SK-N-SH (cell line): ENCODE measurements at regions not wholly inside any gene's neighbourhood (a gene's known extent, or its start where the extent isn't known, plus 50 kb on each side); places are given as distances from the start of the nearest gene placed in this dataset.

Experiments
- CTCF ChIP-seq: fragments of 200-600 bp; sonication (generic); IDR thresholded peaks from 2 replicates; pipeline ENCODE4 v1.6.1; 2017; ENCODE audit warnings: antibody characterized with exemption, mild to moderate bottlenecking, moderate library complexity
- JUND ChIP-seq: IDR thresholded peaks from 2 replicates; pipeline ENCODE4 v1.4.0; 2012
- POLR2AphosphoS5 ChIP-seq: IDR thresholded peaks from 2 replicates; pipeline ENCODE4 v1.6.1; 2012; ENCODE audit warnings: low read depth, low read length
- REST ChIP-seq: IDR thresholded peaks from 2 replicates; pipeline ENCODE4 v1.6.1; 2012; ENCODE audit warnings: mild to moderate bottlenecking, low read depth, low read length, moderate library complexity
- TEAD4 ChIP-seq: IDR thresholded peaks from 2 replicates; pipeline ENCODE4 v1.4.0; 2012; ENCODE audit warnings: mild to moderate bottlenecking, borderline replicate concordance; ENCODE audit not compliant: insufficient read depth

GRCh38 chr12:33061844-33062243, 165.3 kb upstream of the PKP2 start:
- TF ChIP-seq TEAD4 (no peak), CTCF (no peak), POLR2AphosphoS5 (no peak), JUND (no peak), REST (no peak)
